IgD-negative memory B cell (primary cell): ENCODE measurements at regions not wholly inside any gene's neighbourhood (a gene's known extent, or its start where the extent isn't known, plus 50 kb on each side); places are given as distances from the start of the nearest gene placed in this dataset.
A peak's percentile ranks its signal among the peaks of the same experiment; 100 is the strongest.

Experiments used
- H3K27ac Mint-ChIP-seq, 3 donors: one replicate each; pipeline ENCODE4 v1.8.0; 2020 to 2022; ENCODE audit warnings: mild to moderate bottlenecking in 3 of 3, mixed read lengths in 3 of 3, moderate library complexity in 1 of 3
- H3K27me3 Mint-ChIP-seq: one replicate; pipeline ENCODE4 v1.8.0; 2021; ENCODE audit warnings: mixed read lengths
- H3K36me3 Mint-ChIP-seq: one replicate; pipeline ENCODE4 v1.8.0; 2020; ENCODE audit warnings: mild to moderate bottlenecking, mixed read lengths
- H3K4me1 Mint-ChIP-seq, 3 donors: one replicate each; pipeline ENCODE4 v1.8.0; 2020 to 2022; ENCODE audit warnings: mixed read lengths in 3 of 3, mild to moderate bottlenecking in 1 of 3
- H3K4me3 Mint-ChIP-seq, 4 donors: one replicate each; pipeline ENCODE4 v1.8.0; 2020 to 2022; ENCODE audit warnings: mild to moderate bottlenecking in 4 of 4, mixed read lengths in 4 of 4, moderate library complexity in 3 of 4
- H3K9me3 Mint-ChIP-seq, 3 donors: one replicate each; pipeline ENCODE4 v1.8.0; 2020 to 2021; ENCODE audit warnings: mixed read lengths in 3 of 3, mild to moderate bottlenecking in 1 of 3

GRCh38 chr4:184575306-184575705, 73.9 kb downstream of the CASP3 start:
- H3K4me1 Mint-ChIP-seq, result no peaks in the 10 kb centered on the region
- no peak overlapping the region for H3K4me3 Mint-ChIP-seq
- peaks cover 0 to 5% (median 4%) of the 10 kb centered on the region in 3 donors for H3K9me3 Mint-ChIP-seq
- H3K27me3 Mint-ChIP-seq, result no peaks in the 10 kb centered on the region
- H3K36me3 Mint-ChIP-seq, result no peaks in the 10 kb centered on the region
- no peak overlapping the region for H3K27ac Mint-ChIP-seq

- H3K4me3 Mint-ChIP-seq, result no peak overlapping the region
Observed at GRCh38 chr4:184574861-184575260, 74.4 kb downstream of the CASP3 start.

GRCh38 chr4:184573701-184574100, 75.5 kb downstream of the CASP3 start:
- no peaks in the 10 kb centered on the region for H3K36me3 Mint-ChIP-seq
- H3K4me3 Mint-ChIP-seq, result no peak overlapping the region
- no peaks in the 10 kb centered on the region for H3K9me3 Mint-ChIP-seq
- H3K27ac Mint-ChIP-seq, result no peak overlapping the region
- H3K27me3 Mint-ChIP-seq, result no peaks in the 10 kb centered on the region
- peaks cover 0 to 6% (median 4%) of the 10 kb centered on the region in 3 donors for H3K4me1 Mint-ChIP-seq

More at GRCh38 chr4:184574861-184575260, 74.4 kb downstream of the CASP3 start:
- Mint-ChIP-seq H3K27ac (peak overlapping the region in 1 of 3 donors; percentile 31), H3K36me3 (no peaks in the 10 kb centered on the region), H3K4me1 (no peaks in the 10 kb centered on the region), H3K27me3 (no peaks in the 10 kb centered on the region), H3K9me3 (peaks cover 0 to 5% (median 4%) of the 10 kb centered on the region in 3 donors)

GRCh38 chr4:184568770-184569169, 80.5 kb downstream of the CASP3 start:
- Mint-ChIP-seq H3K27ac (no peak overlapping the region), H3K4me3 (no peak overlapping the region), H3K9me3 (peaks cover 0 to 2% (median 1%) of the 10 kb centered on the region in 3 donors), H3K27me3 (no peaks in the 10 kb centered on the region), H3K4me1 (peaks cover 2 to 10% (median 9%) of the 10 kb centered on the region in 3 donors), H3K36me3 (no peaks in the 10 kb centered on the region)

GRCh38 chr4:184563621-184564020, 85.6 kb downstream of the CASP3 start:
- Mint-ChIP-seq H3K36me3 (no peaks in the 10 kb centered on the region), H3K27me3 (no peaks in the 10 kb centered on the region), H3K4me1 (peaks cover 2 to 5% (median 4%) of the 10 kb centered on the region in 3 donors), H3K4me3 (no peak overlapping the region), H3K9me3 (peaks cover 0 to 2% (median 1%) of the 10 kb centered on the region in 3 donors), H3K27ac (no peak overlapping the region)

GRCh38 chr4:184558996-184559395, 84.6 kb upstream of the IRF2 start:
- no peaks in the 10 kb centered on the region for H3K4me1 Mint-ChIP-seq
- no peak overlapping the region for H3K27ac Mint-ChIP-seq
- no peaks in the 10 kb centered on the region for H3K27me3 Mint-ChIP-seq
- no peak overlapping the region for H3K4me3 Mint-ChIP-seq
- H3K9me3 Mint-ChIP-seq, result no peaks in the 10 kb centered on the region
- H3K36me3 Mint-ChIP-seq, result no peaks in the 10 kb centered on the region

GRCh38 chr4:184553891-184554290, 79.5 kb upstream of the IRF2 start:
- Mint-ChIP-seq H3K36me3 (no peaks in the 10 kb centered on the region), H3K27me3 (peaks cover 2% of the 10 kb centered on the region), H3K27ac (no peak overlapping the region), H3K4me1 (no peaks in the 10 kb centered on the region), H3K4me3 (no peak overlapping the region), H3K9me3 (peaks cover 0 to 2% (median 0%) of the 10 kb centered on the region in 3 donors)

- no peak overlapping the region for H3K4me3 Mint-ChIP-seq
- peaks cover 5% of the 10 kb centered on the region for H3K27me3 Mint-ChIP-seq
- H3K27ac Mint-ChIP-seq, result no peak overlapping the region
- H3K36me3 Mint-ChIP-seq, result peaks cover under 1% of the 10 kb centered on the region
- peaks cover 0 to 2% (median 0%) of the 10 kb centered on the region in 3 donors for H3K9me3 Mint-ChIP-seq
- peaks cover 0 to 2% (median 0%) of the 10 kb centered on the region in 3 donors for H3K4me1 Mint-ChIP-seq
Observed at GRCh38 chr4:184550476-184550875, 76.1 kb upstream of the IRF2 start.

- Mint-ChIP-seq H3K4me1 (peaks cover 0 to 2% (median 0%) of the 10 kb centered on the region in 3 donors), H3K9me3 (peaks cover 0 to 5% (median 0%) of the 10 kb centered on the region in 3 donors), H3K4me3 (peak overlapping the region in 1 of 4 donors; percentile 5), H3K36me3 (peaks cover 4% of the 10 kb centered on the region), H3K27ac (no peak overlapping the region), H3K27me3 (peaks cover 5% of the 10 kb centered on the region)
Observed at GRCh38 chr4:184548648-184549341, 74.4 kb upstream of the IRF2 start.

- H3K27me3 Mint-ChIP-seq, result peaks cover 5% of the 10 kb centered on the region
- H3K4me3 Mint-ChIP-seq, result peak overlapping the region in 1 of 4 donors; percentile 5
- H3K27ac Mint-ChIP-seq, result no peak overlapping the region
- H3K4me1 Mint-ChIP-seq, result peaks cover 0 to 2% (median 0%) of the 10 kb centered on the region in 3 donors
- H3K9me3 Mint-ChIP-seq, result peaks cover 0 to 5% (median 0%) of the 10 kb centered on the region in 3 donors
- peaks cover 4% of the 10 kb centered on the region for H3K36me3 Mint-ChIP-seq
Observed at GRCh38 chr4:184548316-184548647, 73.9 kb upstream of the IRF2 start.

- H3K4me3 Mint-ChIP-seq, result no peak overlapping the region
Observed at GRCh38 chr4:184544788-184545409, 70.5 kb upstream of the IRF2 start.

GRCh38 chr4:184541907-184542306, 67.6 kb upstream of the IRF2 start:
- Mint-ChIP-seq H3K4me1 (peaks cover 3 to 10% (median 7%) of the 10 kb centered on the region in 3 donors), H3K27me3 (no peaks in the 10 kb centered on the region), H3K36me3 (peaks cover 4% of the 10 kb centered on the region), H3K27ac (no peak overlapping the region), H3K9me3 (peaks cover 0 to 3% (median 0%) of the 10 kb centered on the region in 3 donors), H3K4me3 (peak overlapping the region in 1 of 4 donors; percentile 36)

More at GRCh38 chr4:184544788-184545409, 70.5 kb upstream of the IRF2 start:
- peaks cover 3% of the 10 kb centered on the region for H3K27me3 Mint-ChIP-seq
- H3K4me1 Mint-ChIP-seq, result peaks cover 0 to 2% (median 0%) of the 10 kb centered on the region in 3 donors
- H3K27ac Mint-ChIP-seq, result no peak overlapping the region
- peaks cover 0 to 3% (median 0%) of the 10 kb centered on the region in 3 donors for H3K9me3 Mint-ChIP-seq
- peaks cover 4% of the 10 kb centered on the region for H3K36me3 Mint-ChIP-seq

- H3K27me3 Mint-ChIP-seq, result no peaks in the 10 kb centered on the region
- peaks cover 15 to 24% (median 17%) of the 10 kb centered on the region in 3 donors for H3K4me1 Mint-ChIP-seq
- peaks cover 0 to 3% (median 0%) of the 10 kb centered on the region in 3 donors for H3K9me3 Mint-ChIP-seq
- no peak overlapping the region for H3K27ac Mint-ChIP-seq
- H3K36me3 Mint-ChIP-seq, result peaks cover 2% of the 10 kb centered on the region
- H3K4me3 Mint-ChIP-seq, result no peak overlapping the region
Observed at GRCh38 chr4:184540307-184540706, 66.0 kb upstream of the IRF2 start.

- Mint-ChIP-seq H3K4me1 (peaks cover 31 to 40% (median 32%) of the 10 kb centered on the region in 3 donors), H3K27ac (peak overlapping the region; percentile 100), H3K36me3 (no peaks in the 10 kb centered on the region), H3K27me3 (no peaks in the 10 kb centered on the region), H3K9me3 (no peaks in the 10 kb centered on the region), H3K4me3 (peak overlapping the region; percentile 97 to 99 (median 98))
Observed at GRCh38 chr4:184538023-184538599, 63.8 kb upstream of the IRF2 start.

- no peaks in the 10 kb centered on the region for H3K27me3 Mint-ChIP-seq
- H3K27ac Mint-ChIP-seq, result peak overlapping the region; percentile 100
- no peaks in the 10 kb centered on the region for H3K36me3 Mint-ChIP-seq
- H3K4me1 Mint-ChIP-seq, result peaks cover 33 to 40% (median 34%) of the 10 kb centered on the region in 3 donors
- peak overlapping the region; percentile 97 to 99 (median 98) for H3K4me3 Mint-ChIP-seq
- no peaks in the 10 kb centered on the region for H3K9me3 Mint-ChIP-seq
Observed at GRCh38 chr4:184537269-184538022, 63.1 kb upstream of the IRF2 start.
